K562 (cell line): ENCODE measurements at regions not wholly inside any gene's neighbourhood (a gene's known extent, or its start where the extent isn't known, plus 50 kb on each side); places are given as distances from the start of the nearest gene placed in this dataset.
A peak's percentile ranks its signal among the peaks of the same experiment; 100 is the strongest.

Experiments used
- CTBP1 ChIP-seq: fragments of 450-650 bp; IDR thresholded peaks from 2 replicates; pipeline ENCODE4 v1.6.1; 2016; ENCODE audit warnings: borderline replicate concordance
- MGA ChIP-seq: fragments of 450-650 bp; IDR thresholded peaks from 2 replicates; pipeline ENCODE4 v1.6.1; 2016; ENCODE audit warnings: mild to moderate bottlenecking, moderate library complexity
- RCOR1 ChIP-seq, 2 experiments: IDR thresholded peaks; 2 replicates each; pipeline ENCODE4 v1.6.1; 2012; ENCODE audit warnings: low read depth in 2 of 2, low read length in 2 of 2, borderline replicate concordance in 1 of 2, improper control_type of control experiment in 1 of 2
- RREB1 ChIP-seq: fragments of 250-450 bp; sonication (Bioruptor Pico); IDR thresholded peaks from 2 replicates; pipeline ENCODE4 v1.4.0; 2020
- ZNF644 ChIP-seq: fragments of 200-800 bp; sonication (Bioruptor generic); IDR thresholded peaks from 2 replicates; pipeline ENCODE4 v1.6.1; 2016; ENCODE audit warnings: low read depth, missing genetic modification characterization, missing compliant biosample characterization
- TF ChIP-seq, protein P1 (sequence below): sonication (generic); formaldehyde crosslinking; IDR thresholded peaks from 2 replicates; pipeline ENCODE4 v1.8.0; 2022; ENCODE audit warnings: mild to moderate bottlenecking, missing genetic modification reagents

GRCh38 chr12:46523863-46524770, 151.5 kb upstream of the SLC38A2 start (continued):
- TF ChIP-seq, protein P1, sequence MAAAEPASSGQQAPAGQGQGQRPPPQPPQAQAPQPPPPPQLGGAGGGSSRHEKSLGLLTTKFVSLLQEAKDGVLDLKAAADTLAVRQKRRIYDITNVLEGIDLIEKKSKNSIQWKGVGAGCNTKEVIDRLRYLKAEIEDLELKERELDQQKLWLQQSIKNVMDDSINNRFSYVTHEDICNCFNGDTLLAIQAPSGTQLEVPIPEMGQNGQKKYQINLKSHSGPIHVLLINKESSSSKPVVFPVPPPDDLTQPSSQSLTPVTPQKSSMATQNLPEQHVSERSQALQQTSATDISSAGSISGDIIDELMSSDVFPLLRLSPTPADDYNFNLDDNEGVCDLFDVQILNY (CRISPR knock-in tag): 0 out of 2 replicates have a peak, but pooled peaks have one; percentile 31
- TF ChIP-seq CTBP1 (peak; percentile 96), RCOR1 (IDR thresholded peaks at IDR 0.05; ENCODE audit: borderline replicate concordance in 1 of 2, low read depth in 2 of 2, low read length in 2 of 2) (peak; percentile 5 to 87; a peak in 2 of 4 replicates), ZNF644 (tag) (no peak), MGA (peak; percentile 63), RREB1 (CRISPR knock-in tag) (peak; percentile 71; the same call in 1 of the 2 replicates)
